WTC11 (cell line): ENCODE measurements at regions not wholly inside any gene's neighbourhood (a gene's known extent, or its start where the extent isn't known, plus 50 kb on each side); places are given as distances from the start of the nearest gene placed in this dataset.

ENCODE experiments used
- ATAC-seq: fragments of 200-7000 bp; cut with Tn5 transposase; 2 replicates; pipeline ENCODE4 v1.10.0; 2021; ENCODE audit warnings: mild to moderate bottlenecking, moderate library complexity
- CTCF ChIA-PET: fragments of 300-600 bp; sonication (Branson Sonifier 250); formaldehyde crosslinking; loops from one replicate; lab custom pipeline; 2021; ENCODE audit warnings: antibody characterized with exemption; lab: Charles Lee
- POLR2A ChIA-PET: fragments of 350-600 bp; sonication (Branson Sonifier 250); formaldehyde crosslinking; loops from one replicate; lab custom pipeline; 2021; ENCODE audit warnings: antibody characterized with exemption; lab: Charles Lee
- DNase-seq: peaks from one replicate; pipeline ENCODE4 v3.0.0; 2021; ENCODE audit warnings: low spot score
- H3K27ac Mint-ChIP-seq: 2 replicates; pipeline ENCODE4 v1.8.0; 2021; ENCODE audit warnings: mixed read lengths
- H3K27me3 Mint-ChIP-seq: 2 replicates; pipeline ENCODE4 v1.8.0; 2021; ENCODE audit warnings: low read depth, mild to moderate bottlenecking, moderate library complexity, mixed read lengths
- H3K36me3 Mint-ChIP-seq: 2 replicates; pipeline ENCODE4 v1.8.0; 2021; ENCODE audit warnings: mixed read lengths
- H3K4me1 Mint-ChIP-seq: 2 replicates; pipeline ENCODE4 v1.8.0; 2022; ENCODE audit warnings: mixed read lengths
- H3K4me3 Mint-ChIP-seq: 2 replicates; pipeline ENCODE4 v1.8.0; 2021; ENCODE audit warnings: mild to moderate bottlenecking, moderate library complexity, mixed read lengths
- H3K9me3 Mint-ChIP-seq: 2 replicates; pipeline ENCODE4 v1.8.0; 2021; ENCODE audit warnings: mixed read lengths
- ATF3 ChIP-seq: sonication (generic); formaldehyde crosslinking; conservative IDR thresholded peaks from 2 replicates; pipeline ENCODE4 v1.8.1; 2022; ENCODE audit warnings: mild to moderate bottlenecking, missing genetic modification reagents
- CDX4 ChIP-seq: fragments of 250-450 bp; sonication (Bioruptor Pico); IDR thresholded peaks from 2 replicates; pipeline ENCODE4 v1.9.0; 2021; ENCODE audit warnings: moderate library complexity, mild to moderate bottlenecking, inconsistent platforms, borderline replicate concordance
- E2F4 ChIP-seq: sonication (generic); formaldehyde crosslinking; IDR thresholded peaks from 2 replicates; pipeline ENCODE4 v1.8.1; 2022; ENCODE audit warnings: low read depth, mild to moderate bottlenecking, moderate library complexity, missing genetic modification reagents, borderline replicate concordance
- ESRRA ChIP-seq: sonication (generic); formaldehyde crosslinking; IDR thresholded peaks from 2 replicates; pipeline ENCODE4 v1.8.1; 2022; ENCODE audit warnings: mild to moderate bottlenecking, missing genetic modification reagents, borderline replicate concordance
- FOXP1 ChIP-seq: sonication (generic); formaldehyde crosslinking; IDR thresholded peaks from 2 replicates; pipeline ENCODE4 v1.8.0; 2022; ENCODE audit warnings: missing genetic modification reagents, mild to moderate bottlenecking, moderate library complexity, borderline replicate concordance
- MLX ChIP-seq: sonication (generic); formaldehyde crosslinking; IDR thresholded peaks from 2 replicates; pipeline ENCODE4 v1.8.1; 2023; ENCODE audit warnings: mild to moderate bottlenecking, missing genetic modification reagents, moderate library complexity
- MYBL2 ChIP-seq: sonication (generic); formaldehyde crosslinking; IDR thresholded peaks from 2 replicates; pipeline ENCODE4 v1.8.1; 2023; ENCODE audit warnings: mild to moderate bottlenecking, moderate library complexity, missing genetic modification reagents
- NFATC4 ChIP-seq: fragments of 250-450 bp; sonication (Bioruptor Pico); IDR thresholded peaks from 2 replicates; pipeline ENCODE4 v1.9.0; 2021; ENCODE audit warnings: mild to moderate bottlenecking
- NR1H2 ChIP-seq: sonication (generic); formaldehyde crosslinking; IDR thresholded peaks from 2 replicates; pipeline ENCODE4 v1.9.0; 2021; ENCODE audit warnings: mild to moderate bottlenecking, moderate library complexity, missing genetic modification reagents
- PRDM15 ChIP-seq: sonication (generic); formaldehyde crosslinking; IDR thresholded peaks from 2 replicates; pipeline ENCODE4 v1.8.0; 2022; ENCODE audit warnings: missing genetic modification reagents
- RORB ChIP-seq: fragments of 250-450 bp; sonication (Bioruptor Pico); IDR thresholded peaks from 2 replicates; pipeline ENCODE4 v1.9.0; 2021; ENCODE audit warnings: mild to moderate bottlenecking
- SMAD4 ChIP-seq: sonication (generic); formaldehyde crosslinking; IDR thresholded peaks from 2 replicates; pipeline ENCODE4 v1.8.0; 2022; ENCODE audit warnings: mild to moderate bottlenecking, missing genetic modification reagents
- SP1 ChIP-seq: sonication (generic); formaldehyde crosslinking; conservative IDR thresholded peaks from 2 replicates; pipeline ENCODE4 v1.8.1; 2022; ENCODE audit warnings: missing genetic modification reagents
- TEAD1 ChIP-seq: sonication (generic); formaldehyde crosslinking; IDR thresholded peaks from 2 replicates; pipeline ENCODE4 v1.8.0; 2022; ENCODE audit warnings: mild to moderate bottlenecking, missing genetic modification reagents
- ZNF281 ChIP-seq: sonication (generic); formaldehyde crosslinking; IDR thresholded peaks from 2 replicates; pipeline ENCODE4 v1.8.0; 2023; ENCODE audit warnings: mild to moderate bottlenecking, missing genetic modification reagents
- ZNF423 ChIP-seq: fragments of 250-450 bp; sonication (Bioruptor Pico); IDR thresholded peaks from 2 replicates; pipeline ENCODE4 v2.1.2; 2022; ENCODE audit warnings: mild to moderate bottlenecking, moderate library complexity
- ZNF425 ChIP-seq: fragments of 250-450 bp; sonication (Bioruptor Pico); conservative IDR thresholded peaks from 2 replicates; pipeline ENCODE4 v1.9.0; 2021; ENCODE audit warnings: mild to moderate bottlenecking
- ZNF671 ChIP-seq: fragments of 250-450 bp; sonication (Bioruptor Pico); IDR thresholded peaks from 2 replicates; pipeline ENCODE4 v1.8.0; 2021; ENCODE audit warnings: mild to moderate bottlenecking

- POLR2A ChIA-PET, result no interaction called here
- H3K4me3 Mint-ChIP-seq, result peak overlapping the region; percentile 67
- no peaks in the 10 kb centered on the region for H3K9me3 Mint-ChIP-seq
- H3K27me3 Mint-ChIP-seq, result peaks cover 29% of the 10 kb centered on the region
- ATAC-seq (peak; percentile 60), DNase-seq (peak; percentile 36)
- no peak overlapping the region for H3K27ac Mint-ChIP-seq
- H3K36me3 Mint-ChIP-seq, result no peaks in the 10 kb centered on the region
- peaks cover 22% of the 10 kb centered on the region for H3K4me1 Mint-ChIP-seq
- CTCF ChIA-PET, result no interaction called here
- TF ChIP-seq MYBL2 (CRISPR knock-in tag), result no peak
- TF ChIP-seq ZNF671 (CRISPR knock-in tag), result no peak
These were observed 417.1 kb upstream of the TMTC1 start for GRCh38 chr12:30200864-30201263.

- CTCF ChIA-PET, result no interaction called here
- no peak for TF ChIP-seq CDX4 (CRISPR knock-in tag)
- TF ChIP-seq ZNF671 (CRISPR knock-in tag), result no peak
- TF ChIP-seq ZNF423, result no peak
- no peak for TF ChIP-seq MLX (CRISPR knock-in tag)
- no peak for TF ChIP-seq RORB (CRISPR knock-in tag)
- no peak for TF ChIP-seq SMAD4
- no peak for TF ChIP-seq ATF3 (CRISPR knock-in tag)
- TF ChIP-seq ZNF281 (CRISPR knock-in tag), result no peak
- no peak for TF ChIP-seq ZNF425 (CRISPR knock-in tag)
- no peak for TF ChIP-seq MYBL2 (CRISPR knock-in tag)
- TF ChIP-seq E2F4, result no peak
- TF ChIP-seq NFATC4, result no peak
- TF ChIP-seq TEAD1 (CRISPR knock-in tag), result no peak
- no peak for TF ChIP-seq PRDM15
- no peak for TF ChIP-seq ESRRA
- TF ChIP-seq FOXP1 (CRISPR knock-in tag), result no peak
- TF ChIP-seq NR1H2, result no peak
- TF ChIP-seq SP1 (CRISPR knock-in tag), result no peak
- TF ChIP-seq, all 79 proteins: peak for 0
- ATAC-seq (no peak), DNase-seq (no peak)
- Mint-ChIP-seq H3K9me3 (no peaks in the 10 kb centered on the region), H3K27ac (no peak overlapping the region), H3K36me3 (no peaks in the 10 kb centered on the region), H3K27me3 (peaks cover 26% of the 10 kb centered on the region), H3K4me1 (peaks cover 36% of the 10 kb centered on the region), H3K4me3 (no peak overlapping the region)
- POLR2A ChIA-PET, result no interaction called here
These were observed 413.8 kb upstream of the TMTC1 start for GRCh38 chr12:30197392-30198057.
